Mesothelial cell of epicardium (in vitro differentiated cells): ENCODE measurements at regions not wholly inside any gene's neighbourhood (a gene's known extent, or its start where the extent isn't known, plus 50 kb on each side); places are given as distances from the start of the nearest gene placed in this dataset.

Experiments
- DNase-seq, 2 experiments: peaks; one replicate each; pipeline ENCODE4 v3.0.0; 2021; ENCODE audit warnings: low spot score in 2 of 2; ENCODE audit not compliant: unreplicated experiment in 2 of 2
- H3K27ac Mint-ChIP-seq: 2 replicates; pipeline ENCODE4 v1.8.0; 2021; ENCODE audit warnings: mixed read lengths
- H3K27me3 Mint-ChIP-seq: 2 replicates; pipeline ENCODE4 v1.8.0; 2021; ENCODE audit warnings: low read depth, mixed read lengths
- H3K36me3 Mint-ChIP-seq: 2 replicates; pipeline ENCODE4 v1.8.0; 2021; ENCODE audit warnings: mixed read lengths
- H3K4me1 Mint-ChIP-seq: 2 replicates; pipeline ENCODE4 v1.8.0; 2021; ENCODE audit warnings: mixed read lengths
- H3K4me3 Mint-ChIP-seq: 2 replicates; pipeline ENCODE4 v1.8.0; 2021; ENCODE audit warnings: mild to moderate bottlenecking, moderate library complexity, mixed read lengths
- H3K9me3 Mint-ChIP-seq: 2 replicates; pipeline ENCODE4 v1.8.0; 2021; ENCODE audit warnings: mixed read lengths
- CTCF ChIP-seq: fragments of 200-600 bp; sonication (generic); IDR thresholded peaks from one replicate; pipeline ENCODE4 v1.5.0; 2021; ENCODE audit warnings: antibody characterized with exemption; ENCODE audit not compliant: unreplicated experiment

GRCh38 chr6:98583506-98583905, 250.9 kb upstream of the POU3F2 start:
- Mint-ChIP-seq H3K36me3 (no peaks in the 10 kb centered on the region), H3K27me3 (peaks cover 4% of the 10 kb centered on the region), H3K9me3 (no peaks in the 10 kb centered on the region), H3K4me3 (no peak overlapping the region), H3K27ac (no peak overlapping the region), H3K4me1 (no peaks in the 10 kb centered on the region)
- DNase-seq = no peak
- no peak for TF ChIP-seq CTCF

GRCh38 chr6:98586163-98586562, 248.2 kb upstream of the POU3F2 start:
- no peak for TF ChIP-seq CTCF
- Mint-ChIP-seq H3K4me1 (no peaks in the 10 kb centered on the region), H3K9me3 (no peaks in the 10 kb centered on the region), H3K27me3 (peaks cover 4% of the 10 kb centered on the region), H3K4me3 (no peak overlapping the region), H3K27ac (no peak overlapping the region), H3K36me3 (no peaks in the 10 kb centered on the region)
- no peak for DNase-seq

- H3K36me3 Mint-ChIP-seq = no peaks in the 10 kb centered on the region
- no peak overlapping the region for H3K4me3 Mint-ChIP-seq
- H3K27ac Mint-ChIP-seq = no peak overlapping the region
- no peak for DNase-seq
- H3K27me3 Mint-ChIP-seq = peaks cover 4% of the 10 kb centered on the region
- TF ChIP-seq CTCF = no peak
- H3K9me3 Mint-ChIP-seq = no peaks in the 10 kb centered on the region
- H3K4me1 Mint-ChIP-seq = no peaks in the 10 kb centered on the region
These were observed 246.8 kb upstream of the POU3F2 start for GRCh38 chr6:98587555-98587954.

- peaks cover 4% of the 10 kb centered on the region for H3K27me3 Mint-ChIP-seq
- no peak for TF ChIP-seq CTCF
- no peaks in the 10 kb centered on the region for H3K36me3 Mint-ChIP-seq
- H3K9me3 Mint-ChIP-seq = no peaks in the 10 kb centered on the region
- no peak overlapping the region for H3K27ac Mint-ChIP-seq
- H3K4me1 Mint-ChIP-seq = no peaks in the 10 kb centered on the region
- no peak for DNase-seq
- H3K4me3 Mint-ChIP-seq = no peak overlapping the region
These were observed 244.8 kb upstream of the POU3F2 start for GRCh38 chr6:98589536-98589935.

- peaks cover 4% of the 10 kb centered on the region for H3K27me3 Mint-ChIP-seq
- TF ChIP-seq CTCF = no peak
- no peak overlapping the region for H3K27ac Mint-ChIP-seq
- no peak for DNase-seq
- H3K4me1 Mint-ChIP-seq = no peaks in the 10 kb centered on the region
- no peaks in the 10 kb centered on the region for H3K36me3 Mint-ChIP-seq
- H3K9me3 Mint-ChIP-seq = no peaks in the 10 kb centered on the region
- no peak overlapping the region for H3K4me3 Mint-ChIP-seq
These were observed 244.2 kb upstream of the POU3F2 start for GRCh38 chr6:98590136-98590681.

- Mint-ChIP-seq H3K27me3 (peaks cover 4% of the 10 kb centered on the region), H3K9me3 (no peaks in the 10 kb centered on the region), H3K4me1 (no peaks in the 10 kb centered on the region), H3K36me3 (no peaks in the 10 kb centered on the region), H3K27ac (no peak overlapping the region), H3K4me3 (no peak overlapping the region)
- TF ChIP-seq CTCF = no peak
- no peak for DNase-seq
These were observed 243.4 kb upstream of the POU3F2 start for GRCh38 chr6:98590997-98591396.
